Activated CD4-positive, alpha-beta T cell treated with anti-CD3 and anti-CD28 coated beads, Interleukin-2, Interleukin-4, amounts not matched to agents 100 ng/mL and 50 ng/mL, durations not matched to agents 16 hours and 8 hours (primary cell): ENCODE measurements at regions not wholly inside any gene's neighbourhood (a gene's known extent, or its start where the extent isn't known, plus 50 kb on each side); places are given as distances from the start of the nearest gene placed in this dataset.

Source experiments
- DNase-seq: peaks from one replicate; pipeline ENCODE4 v3.0.0-alpha.2; 2020; ENCODE audit warnings: low spot score

- DNase-seq = no peak
Observed at GRCh38 chr1:199333180-199333579, 694.3 kb upstream of the NR5A2 start.

GRCh38 chr1:199335496-199335895 is 692.0 kb upstream of the NR5A2 start:
- no peak for DNase-seq

- no peak for DNase-seq
Observed at GRCh38 chr1:199336745-199337640, 690.5 kb upstream of the NR5A2 start.

- no peak for DNase-seq
Observed at GRCh38 chr1:199338760-199339159, 688.8 kb upstream of the NR5A2 start.

- no peak for DNase-seq
Observed at GRCh38 chr1:199352351-199352750, 675.2 kb upstream of the NR5A2 start.

- DNase-seq = no peak
Observed at GRCh38 chr1:199353906-199354305, 673.6 kb upstream of the NR5A2 start.

- DNase-seq = no peak
Observed at GRCh38 chr1:199356561-199356960, 670.9 kb upstream of the NR5A2 start.

- DNase-seq = no peak
Observed at GRCh38 chr1:199357599-199357998, 669.9 kb upstream of the NR5A2 start.

GRCh38 chr1:199362996-199363395 is 664.5 kb upstream of the NR5A2 start:
- DNase-seq = no peak

- no peak for DNase-seq
Observed at GRCh38 chr1:199373139-199373538, 654.4 kb upstream of the NR5A2 start.

GRCh38 chr1:199377211-199377610 is 650.3 kb upstream of the NR5A2 start:
- no peak for DNase-seq

- DNase-seq = no peak
Observed at GRCh38 chr1:199383793-199384192, 643.7 kb upstream of the NR5A2 start.

GRCh38 chr1:199394856-199395255 is 632.7 kb upstream of the NR5A2 start:
- no peak for DNase-seq

GRCh38 chr1:199396456-199396855 is 631.1 kb upstream of the NR5A2 start:
- DNase-seq = no peak

GRCh38 chr1:199399996-199400724 is 627.4 kb upstream of the NR5A2 start:
- DNase-seq = no peak

- no peak for DNase-seq
Observed at GRCh38 chr1:199403531-199404116, 623.9 kb upstream of the NR5A2 start.

- DNase-seq = no peak
Observed at GRCh38 chr1:199404191-199404590, 623.3 kb upstream of the NR5A2 start.

GRCh38 chr1:199404976-199405375 is 622.5 kb upstream of the NR5A2 start:
- no peak for DNase-seq

- no peak for DNase-seq
Observed at GRCh38 chr1:199405634-199406196, 621.8 kb upstream of the NR5A2 start.

GRCh38 chr1:199410462-199410861 is 617.0 kb upstream of the NR5A2 start:
- no peak for DNase-seq

GRCh38 chr1:199411506-199411905 is 616.0 kb upstream of the NR5A2 start:
- DNase-seq = no peak

GRCh38 chr1:199422206-199422605 is 605.3 kb upstream of the NR5A2 start:
- no peak for DNase-seq

GRCh38 chr1:199447906-199448305 is 579.6 kb upstream of the NR5A2 start:
- DNase-seq = no peak
